Pons (tissue), 1 donor: ENCODE measurements at regions not wholly inside any gene's neighbourhood (a gene's known extent, or its start where the extent isn't known, plus 50 kb on each side); places are given as distances from the start of the nearest gene placed in this dataset.

ENCODE experiments used
- DNase-seq: peaks from one replicate; pipeline ENCODE4 v3.0.0-alpha.2; 2016; ENCODE audit warnings: low spot score

DNA sequence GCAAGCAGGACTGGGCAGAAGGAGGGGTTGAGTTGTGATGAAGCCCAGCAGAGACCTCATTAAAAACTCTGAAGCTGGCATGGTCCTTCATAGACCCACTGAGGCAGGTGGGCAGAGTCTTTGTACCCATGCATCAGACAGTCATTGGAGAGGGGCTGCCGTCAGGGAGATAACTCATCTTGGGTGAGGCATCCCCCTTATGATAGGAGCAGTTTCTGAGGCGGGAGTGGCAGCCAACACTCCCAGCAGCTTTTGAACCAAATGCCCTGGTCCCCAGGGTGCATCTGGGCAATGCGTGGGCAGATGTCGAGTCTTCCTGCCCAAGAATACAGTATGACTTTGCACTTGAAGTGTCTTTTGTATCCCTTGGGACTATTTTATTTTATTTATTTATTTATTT, 68.1 kb downstream of the HTR5A start:
- no peak for DNase-seq

DNA sequence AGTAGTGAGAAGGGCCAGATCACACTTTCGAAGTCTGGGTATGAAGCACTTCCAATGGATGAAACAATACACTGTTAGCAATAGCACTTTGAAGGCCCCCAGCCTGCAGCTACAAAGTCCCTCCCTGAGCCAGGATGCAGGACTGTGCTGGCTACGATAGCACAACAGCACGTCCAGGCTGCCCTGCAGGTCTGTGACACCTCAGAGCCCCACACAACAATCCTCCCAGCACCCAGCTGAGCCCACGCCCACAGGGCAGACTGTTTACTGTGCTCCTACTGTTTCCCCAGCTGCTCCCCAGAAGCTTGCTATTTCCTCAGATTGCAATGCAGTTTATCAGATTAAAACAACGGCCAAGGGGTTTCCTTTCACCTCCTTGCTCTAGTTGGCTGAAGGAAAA, 71.4 kb downstream of the HTR5A start:
- no peak for DNase-seq

DNA sequence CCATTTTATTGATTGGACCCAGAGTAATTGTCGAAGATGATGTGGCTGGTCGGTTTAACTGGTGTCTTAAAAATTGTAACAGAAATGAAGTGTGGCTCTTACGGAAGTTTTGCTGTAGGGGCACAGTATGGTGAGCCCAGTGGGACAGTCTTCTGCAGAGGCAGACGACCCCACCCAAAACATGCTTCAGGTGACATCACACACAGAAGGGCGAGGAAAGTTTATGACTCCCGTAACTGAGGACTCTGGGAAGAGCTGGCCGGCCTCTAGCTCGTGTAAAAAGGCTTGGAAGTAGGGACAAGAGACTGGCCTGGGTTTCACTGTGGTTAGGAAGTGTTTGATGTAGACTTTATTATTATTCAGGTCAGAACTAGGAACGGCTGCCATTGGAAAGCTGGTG, 73.3 kb downstream of the HTR5A start:
- no peak for DNase-seq

DNA sequence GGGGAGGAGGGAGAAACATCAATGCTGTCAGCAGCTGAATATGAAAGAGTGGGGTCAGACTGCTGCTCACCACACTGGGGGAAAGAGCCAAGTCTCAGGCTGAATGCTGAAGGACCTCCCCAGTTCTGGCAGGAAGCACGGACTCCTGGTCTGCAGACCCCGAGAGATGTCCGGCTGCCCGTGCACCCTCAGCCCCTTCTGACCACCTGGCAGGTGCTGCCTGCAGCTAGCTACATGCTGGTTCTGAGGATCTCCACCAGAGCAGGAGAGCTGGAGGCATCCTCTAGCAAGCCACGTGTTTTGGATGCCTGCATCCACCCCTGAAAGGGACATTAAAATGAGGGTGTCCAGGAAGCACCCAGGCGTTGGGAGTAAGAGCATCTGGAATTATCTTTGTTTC, 74.2 kb downstream of the HTR5A start:
- DNase-seq: no peak

DNA sequence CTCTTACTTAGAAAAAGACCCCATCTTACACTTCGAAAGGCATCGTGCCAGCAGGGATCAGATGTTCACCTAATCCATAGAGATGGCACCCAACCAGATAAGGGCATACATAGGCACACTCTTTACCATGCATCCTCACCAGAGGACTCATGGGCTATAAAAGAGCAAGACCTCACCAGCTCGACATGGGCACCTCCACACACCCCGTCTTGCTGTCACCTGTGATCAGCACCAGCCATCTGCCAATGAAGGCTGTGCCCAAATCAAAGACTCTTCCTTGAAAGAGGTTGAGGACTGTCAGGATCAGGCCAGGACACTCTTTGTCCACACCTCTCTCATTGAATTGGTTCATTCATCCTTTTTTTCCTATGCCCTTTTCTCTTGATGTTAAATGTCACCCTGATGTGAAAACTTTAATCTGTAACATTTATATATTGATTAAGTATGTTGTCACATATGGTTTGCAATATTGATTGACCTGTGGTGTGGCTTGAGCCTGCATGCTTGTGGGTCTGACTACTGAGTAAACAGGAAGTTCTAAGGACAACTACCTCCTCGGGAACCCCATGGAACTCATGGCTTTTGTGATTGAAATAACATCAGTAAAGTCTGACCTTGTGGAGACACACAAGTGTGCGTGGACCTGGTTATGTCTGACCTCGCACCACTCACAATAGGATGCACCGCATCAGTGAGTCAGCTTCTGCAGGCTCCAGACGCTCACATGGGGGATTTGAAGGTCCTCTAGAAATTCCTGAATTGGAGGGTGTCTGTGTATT, 75.5 kb downstream of the HTR5A start:
- DNase-seq: no peak

DNA sequence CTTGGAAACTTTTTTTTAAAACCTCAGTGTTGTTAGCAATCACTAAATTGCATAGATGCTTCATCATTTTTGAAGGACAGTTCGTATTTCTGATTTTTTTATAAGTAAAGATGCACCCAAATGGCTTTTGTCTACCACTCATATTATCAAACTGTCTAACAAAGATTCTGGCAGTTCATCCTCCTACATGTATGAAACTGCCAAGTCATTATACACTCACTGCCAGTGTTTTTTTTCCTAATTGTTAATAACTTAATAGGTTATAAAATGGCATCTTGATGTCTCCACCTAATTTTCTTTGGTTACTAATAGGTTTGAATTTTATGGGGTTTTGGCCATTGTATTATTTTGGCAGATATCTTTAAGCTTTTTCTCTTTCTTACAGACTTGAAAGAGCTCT, 77.0 kb downstream of the HTR5A start:
- no peak for DNase-seq

DNA sequence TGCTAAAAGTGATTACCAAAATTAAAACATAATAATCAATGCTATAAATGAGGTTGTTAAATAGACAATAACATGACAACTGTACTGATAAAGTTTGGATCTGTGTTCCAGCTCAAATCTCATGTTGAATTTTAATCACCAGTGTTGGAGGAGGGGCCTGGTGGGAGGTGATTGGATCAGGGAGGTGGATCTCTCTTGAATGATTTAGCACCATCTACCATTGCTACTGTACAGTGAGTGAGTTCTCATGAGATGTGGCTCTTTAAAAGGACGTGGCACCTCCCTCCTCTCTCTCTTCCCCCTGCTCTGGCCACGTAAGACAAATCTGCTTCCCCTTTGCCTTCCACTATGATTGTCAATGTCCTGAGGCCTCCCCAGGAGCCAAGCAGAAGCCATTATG, 77.5 kb downstream of the HTR5A start:
- no peak for DNase-seq

DNA sequence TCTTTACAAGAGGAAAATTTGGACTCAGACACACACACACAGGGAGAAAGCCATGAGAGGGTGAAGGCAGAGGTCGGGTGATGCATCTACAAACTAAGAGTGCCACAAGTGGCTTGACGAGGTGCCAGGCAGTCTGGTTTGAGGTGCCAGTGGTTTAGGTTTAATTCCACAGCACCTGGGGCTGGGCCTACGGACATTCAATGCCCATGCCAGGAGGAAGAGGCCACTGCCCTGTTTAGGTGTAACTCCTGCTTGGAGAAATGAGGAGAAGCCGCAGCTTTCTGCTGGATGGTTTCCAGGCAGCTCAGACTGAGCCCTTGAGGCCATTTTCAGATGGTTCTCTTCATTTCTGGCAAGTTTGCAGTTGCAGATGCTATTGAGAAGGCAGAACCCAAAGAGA, 83.6 kb downstream of the HTR5A start:
- no peak for DNase-seq

DNA sequence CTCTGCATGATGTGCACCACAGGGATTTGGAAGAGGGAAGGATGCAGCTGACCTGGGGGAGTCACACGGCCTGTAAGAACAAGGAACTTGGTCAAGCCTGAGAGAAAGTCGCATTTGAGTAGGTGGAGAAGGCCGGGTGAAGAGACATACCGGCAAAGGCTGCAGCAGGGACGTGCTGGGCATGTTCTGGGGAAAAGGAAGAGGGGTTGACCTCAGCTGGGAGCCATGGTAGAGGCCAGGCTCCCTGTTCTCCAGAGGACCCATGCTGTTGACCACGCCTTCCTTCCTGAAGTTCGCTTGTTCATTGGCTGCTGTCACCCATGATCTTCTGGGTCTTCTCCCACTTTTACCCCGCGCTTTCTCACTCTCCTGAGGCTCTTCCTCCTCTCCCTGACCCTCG, 84.5 kb downstream of the HTR5A start:
- no peak for DNase-seq

DNA sequence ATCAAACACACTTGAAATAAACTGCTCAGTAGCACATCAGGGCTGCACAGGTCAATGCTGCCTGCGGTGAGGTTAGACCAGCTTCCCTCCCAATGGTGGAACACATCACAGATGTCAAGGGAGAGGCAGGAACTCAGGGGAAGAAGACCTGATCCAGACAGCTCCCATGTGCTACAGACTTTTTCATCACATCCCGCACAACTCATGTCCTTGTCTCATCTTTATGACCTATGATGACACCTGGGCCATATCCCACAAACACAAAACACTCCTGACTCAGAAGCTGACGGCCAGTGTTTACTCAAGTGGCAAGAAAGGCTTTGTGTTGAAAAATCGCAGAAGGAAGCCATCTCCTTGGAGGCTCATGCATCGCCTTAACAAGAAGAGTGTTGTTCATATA, 91.6 kb downstream of the HTR5A start:
- DNase-seq: no peak

DNA sequence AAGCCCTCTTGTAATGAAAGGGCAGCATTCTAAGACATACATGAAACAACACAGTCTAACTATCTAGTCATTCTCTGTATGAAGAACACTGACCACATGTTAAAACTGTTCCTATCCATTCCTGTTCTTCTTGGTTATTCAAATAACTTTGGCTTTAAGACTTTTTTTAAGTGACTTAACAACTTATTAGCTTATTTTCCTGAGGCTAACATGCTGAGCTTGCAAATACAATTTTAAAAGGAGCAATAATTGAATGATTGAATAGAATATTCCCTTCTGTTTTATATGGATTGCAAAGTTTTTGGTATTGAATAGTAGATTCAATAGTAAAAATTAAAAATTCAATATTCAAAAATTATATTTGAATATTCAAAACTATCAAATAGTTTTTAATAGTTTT, 92.3 kb downstream of the HTR5A start:
- no peak for DNase-seq

DNA sequence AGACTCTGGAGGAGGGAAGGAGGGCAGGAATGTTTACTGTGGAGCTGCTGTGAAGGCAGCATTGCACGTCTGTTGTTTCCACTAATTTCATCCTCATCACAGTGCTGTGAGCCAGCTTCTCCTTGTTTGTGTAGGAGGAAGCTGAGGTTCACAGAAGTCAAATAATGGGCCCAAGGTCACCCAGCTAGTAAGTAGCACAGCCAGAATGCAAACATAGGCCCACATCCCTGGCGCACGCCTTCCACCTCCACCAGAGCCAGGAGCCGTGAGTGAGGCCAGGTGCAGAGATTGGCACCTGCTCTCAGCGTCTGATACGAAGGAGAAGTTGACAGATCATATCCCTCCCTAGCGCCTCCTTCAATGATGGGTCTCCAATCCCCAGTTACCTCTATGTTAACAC, 93.6 kb downstream of the HTR5A start:
- no peak for DNase-seq

DNA sequence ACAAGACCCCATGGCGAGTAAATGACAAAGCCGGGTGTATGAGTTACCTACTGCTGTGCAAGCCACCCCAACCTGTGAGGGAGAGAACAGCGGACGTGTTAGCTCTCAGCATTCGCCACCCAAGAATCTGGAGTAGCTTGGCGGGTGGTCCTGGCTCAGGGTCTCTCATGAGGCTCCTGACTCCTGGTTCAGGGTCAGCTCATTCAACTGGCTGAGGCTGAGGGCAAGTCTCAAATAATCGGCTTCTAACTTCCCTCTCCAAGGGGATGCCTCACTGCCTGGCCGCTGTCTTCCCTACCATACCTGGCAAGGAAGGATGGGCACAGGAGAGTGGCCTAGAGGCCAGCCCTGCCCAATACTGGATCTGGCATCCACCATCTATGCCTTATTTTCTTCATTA, 94.2 kb downstream of the HTR5A start:
- no peak for DNase-seq

DNA sequence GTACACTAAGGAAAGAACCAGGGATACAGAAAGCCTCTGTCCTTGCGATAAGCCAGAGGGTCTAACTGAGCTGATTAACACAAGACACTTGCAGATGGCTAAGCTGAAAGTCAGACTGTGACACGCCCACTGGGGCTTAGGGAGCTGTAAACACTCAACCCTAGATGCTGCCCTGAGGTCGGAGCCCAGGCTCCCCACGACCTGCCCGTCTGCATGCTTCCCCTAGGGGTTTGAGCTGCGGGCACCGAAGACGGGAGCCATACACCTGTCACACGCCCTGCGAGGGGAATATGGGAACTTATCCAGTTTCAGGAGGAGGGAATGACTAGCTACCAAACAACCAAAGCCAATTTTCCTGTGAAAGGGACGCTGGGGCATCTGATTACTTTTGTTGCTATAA, 96.0 kb downstream of the HTR5A start:
- no peak for DNase-seq

DNA sequence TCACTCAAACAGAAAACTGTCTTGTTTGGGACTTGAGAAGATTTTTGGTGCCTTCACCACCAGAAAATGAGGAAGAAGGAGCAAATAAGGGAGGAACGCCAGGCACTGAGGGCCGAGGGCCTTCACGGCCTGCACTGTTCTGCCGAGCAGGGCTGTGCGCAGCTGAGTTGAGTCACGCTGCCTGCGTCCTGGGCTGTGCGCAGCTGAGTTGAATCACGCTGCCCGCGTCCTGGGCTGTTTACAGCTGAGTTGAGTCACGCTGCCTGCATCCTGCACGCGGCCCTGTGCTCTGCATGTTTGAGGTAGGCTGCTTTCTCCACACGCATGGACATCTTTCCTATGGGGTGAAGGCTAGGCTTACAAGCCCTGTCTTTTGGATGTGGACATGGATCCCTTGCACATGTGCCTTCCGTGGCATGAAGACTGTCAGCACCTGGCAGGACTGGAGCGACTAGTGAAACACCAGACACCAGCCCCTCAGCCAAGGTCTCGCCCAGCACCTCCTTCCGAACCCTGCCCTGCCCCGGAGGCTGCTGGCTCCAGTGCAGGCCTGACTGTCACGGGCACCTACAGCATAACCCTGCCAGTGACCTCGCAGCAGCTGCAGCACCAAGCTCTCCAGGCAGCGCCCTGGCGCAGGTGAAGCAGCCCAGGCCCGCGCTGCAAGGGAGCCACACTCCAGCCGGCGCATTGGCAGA, 96.7 kb downstream of the HTR5A start:
- DNase-seq: no peak

DNA sequence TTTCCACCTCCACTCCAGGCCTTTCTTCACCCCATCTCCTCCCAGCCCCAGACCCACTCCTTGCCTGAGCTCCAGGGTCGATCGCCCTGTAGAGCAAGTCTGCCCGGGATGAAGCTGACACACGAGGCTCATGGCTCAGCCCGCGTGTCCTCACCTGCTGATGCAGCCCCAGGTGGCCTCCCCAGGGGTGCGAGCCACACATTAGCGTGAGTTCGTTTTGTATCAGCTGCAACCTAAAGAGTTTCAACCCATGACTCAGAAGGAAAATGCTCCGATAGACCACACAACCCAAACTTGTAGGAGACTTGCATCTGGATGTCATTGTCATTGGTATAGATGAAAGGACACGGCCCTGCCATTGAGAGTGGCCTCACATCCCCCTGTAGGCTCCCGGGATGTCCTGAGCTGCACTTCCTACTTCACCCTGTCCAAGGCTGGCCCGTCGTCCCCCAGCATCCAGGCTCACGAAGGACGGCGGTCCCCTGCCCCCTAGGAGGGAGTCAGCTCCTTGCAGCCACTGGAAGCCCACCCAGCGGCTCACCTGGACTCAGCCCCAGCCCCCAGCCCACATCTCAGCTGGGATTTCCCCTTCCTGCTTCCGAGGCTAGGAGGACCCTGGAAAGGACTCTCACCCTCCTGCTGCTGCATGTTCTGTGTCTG, 97.7 kb downstream of the HTR5A start:
- no peak for DNase-seq

DNA sequence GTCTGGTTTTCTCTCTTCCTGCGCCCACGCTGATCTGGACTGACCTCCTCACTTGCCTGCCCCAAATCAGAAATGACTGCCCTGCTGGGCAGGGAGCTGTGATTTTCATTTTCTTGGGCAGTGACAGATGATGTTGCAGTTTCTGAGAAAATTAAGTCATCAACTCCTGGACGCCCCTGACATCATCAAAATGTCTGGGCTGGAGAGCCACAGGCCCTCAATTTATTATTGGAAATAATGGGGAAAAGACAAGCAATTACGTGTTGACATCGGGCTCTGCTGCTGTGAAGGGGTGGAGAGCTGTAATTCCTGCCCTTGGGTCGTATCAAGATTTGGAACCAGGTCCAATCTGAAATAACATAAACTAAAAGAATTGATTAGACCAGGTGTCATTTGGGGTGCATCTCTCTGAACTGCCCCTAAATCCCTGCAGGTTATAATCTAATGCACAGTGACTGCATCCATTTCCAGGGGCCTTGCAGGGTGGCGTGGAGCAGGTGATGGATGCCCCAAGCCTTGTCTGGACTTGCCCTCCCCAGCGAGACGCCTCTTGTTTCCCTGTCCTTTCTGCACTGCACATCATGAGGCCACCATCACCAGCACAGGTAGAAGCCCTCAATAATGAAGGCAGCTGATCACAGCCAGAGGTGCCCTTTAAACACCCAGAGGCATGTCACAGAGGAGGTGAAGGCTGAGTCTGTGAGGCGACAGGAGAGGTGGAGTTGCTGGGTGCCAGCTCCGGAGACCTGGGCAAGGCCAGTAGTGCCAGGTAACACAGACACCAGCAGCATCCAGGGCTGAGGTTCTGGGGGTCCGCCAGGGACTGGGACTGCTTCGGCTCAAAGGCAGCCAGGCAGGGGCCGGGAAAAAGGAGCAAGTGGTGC, 98.7 kb downstream of the HTR5A start:
- DNase-seq: no peak

DNA sequence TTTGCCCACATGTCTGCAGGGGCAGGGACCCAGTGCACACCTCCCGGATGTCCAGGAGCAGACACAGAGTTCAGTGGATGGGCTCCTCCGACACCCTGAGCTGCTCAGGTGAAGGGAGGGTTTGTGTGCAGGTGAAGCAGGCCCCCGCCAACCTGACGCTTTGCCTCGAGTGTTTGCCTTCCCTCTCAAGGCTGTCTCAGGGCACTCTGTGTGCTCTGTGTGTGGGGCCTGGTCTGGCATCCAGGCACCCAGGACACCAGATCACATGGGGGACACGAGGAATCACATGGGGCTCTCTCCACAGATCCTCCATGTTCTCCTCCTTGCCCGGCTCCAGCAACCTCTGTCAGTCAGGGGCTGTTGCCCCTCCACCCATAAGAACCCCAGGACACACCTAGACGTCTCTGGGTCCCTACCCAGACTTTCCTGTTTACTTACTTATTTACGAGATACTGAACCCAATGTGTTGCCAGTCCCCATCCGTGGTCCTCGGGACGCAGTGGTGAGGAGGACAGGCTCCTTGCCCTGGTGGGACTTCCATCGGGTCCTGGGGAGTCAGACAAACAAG, 99.5 kb downstream of the HTR5A start:
- DNase-seq: no peak

DNA sequence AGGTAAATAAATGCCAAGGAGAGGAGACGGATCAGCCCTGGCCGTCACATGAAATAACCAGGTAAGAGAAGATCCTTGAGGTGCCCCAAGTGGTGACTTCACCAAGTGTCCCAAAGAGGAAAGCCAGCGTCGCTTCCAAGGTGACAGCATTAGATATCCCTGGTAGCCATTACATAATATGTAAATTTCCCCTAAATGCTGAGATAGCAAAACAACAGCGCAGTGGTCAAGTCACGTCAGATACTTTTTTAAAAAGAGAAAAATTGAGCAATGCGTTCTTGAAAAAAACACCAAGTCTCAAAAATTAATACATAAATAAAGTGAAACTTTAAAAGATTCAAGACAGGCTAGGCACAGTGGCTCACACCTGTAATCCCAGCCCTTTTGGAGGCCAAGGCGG, 100.2 kb downstream of the HTR5A start:
- DNase-seq: no peak

DNA sequence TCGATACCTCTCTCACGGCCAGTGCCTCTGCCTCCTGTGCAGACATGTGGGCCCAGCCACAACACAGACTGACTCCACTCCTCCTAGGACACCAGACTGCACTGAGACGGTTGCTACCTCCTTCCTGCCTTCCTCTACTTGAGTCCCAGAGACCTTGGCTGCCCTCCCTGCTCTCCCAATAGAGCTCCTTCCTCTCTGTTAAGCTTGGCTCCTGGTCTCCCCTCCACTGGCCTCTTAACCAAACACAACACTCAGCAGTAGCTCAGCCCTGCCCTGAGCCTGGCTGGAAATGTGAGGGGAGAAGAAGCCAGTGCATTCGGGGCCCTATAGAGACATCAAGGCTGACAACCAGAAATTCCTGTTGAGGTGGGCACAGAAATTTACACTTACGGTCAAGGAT, 102.0 kb downstream of the HTR5A start:
- no peak for DNase-seq

DNA sequence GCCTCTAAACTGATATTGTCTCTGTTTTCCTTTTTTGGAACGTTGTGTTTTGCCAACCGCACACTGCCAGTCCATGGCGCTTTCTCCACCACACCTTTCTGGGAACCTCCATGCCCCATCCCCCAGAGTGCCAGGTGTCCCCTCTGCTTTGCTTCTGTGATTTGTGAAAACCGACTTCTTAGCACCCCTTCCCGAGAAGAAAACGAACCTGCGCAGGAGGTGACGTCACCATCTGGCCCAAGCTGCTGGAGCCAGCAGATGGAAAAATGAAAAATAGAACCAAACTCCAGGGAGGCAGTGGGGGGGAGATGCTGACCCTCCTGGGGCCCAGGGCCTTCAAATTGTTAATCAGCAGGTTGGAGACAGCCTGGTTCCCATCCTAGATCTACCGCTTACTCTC, 103.8 kb downstream of the HTR5A start:
- DNase-seq: no peak

DNA sequence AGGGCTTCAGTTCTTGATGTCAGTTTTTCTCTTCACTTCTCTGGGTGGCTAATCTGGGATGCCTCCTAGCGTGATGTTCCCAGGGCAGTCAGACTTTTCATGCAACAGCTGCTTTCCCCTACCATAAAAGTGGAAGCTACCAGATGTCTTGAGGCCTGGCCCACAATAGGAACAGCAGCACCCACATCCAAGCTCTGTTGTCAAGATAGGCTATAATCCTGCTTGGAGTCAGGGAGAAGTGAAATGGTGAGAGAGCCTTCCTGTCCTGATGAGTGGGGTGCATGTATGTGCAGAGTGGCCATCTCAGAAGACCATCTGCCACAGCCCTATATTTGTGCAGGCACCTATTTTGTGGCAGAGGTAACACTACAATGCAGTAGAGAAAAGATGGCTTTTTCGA, 108.0 kb downstream of the HTR5A start:
- no peak for DNase-seq
